SK-N-SH (cell line): ENCODE measurements at regions not wholly inside any gene's neighbourhood (a gene's known extent, or its start where the extent isn't known, plus 50 kb on each side); places are given as distances from the start of the nearest gene placed in this dataset.
"Not testable (repeated sequence)": the region's sequence is repeated elsewhere in the genome, so short reads cannot be mapped to it uniquely, and the experiment has no call there.

Source experiments
- FOSL2 ChIP-seq: IDR thresholded peaks from 2 replicates; pipeline ENCODE4 v1.4.0; 2012; ENCODE audit warnings: low read depth, mild to moderate bottlenecking, moderate library complexity, borderline replicate concordance
- FOXJ3 ChIP-seq: sonication (generic); formaldehyde crosslinking; IDR thresholded peaks from 2 replicates; pipeline ENCODE4 v1.5.1; 2020; ENCODE audit warnings: mild to moderate bottlenecking, missing genetic modification reagents
- GABPA ChIP-seq: IDR thresholded peaks from 2 replicates; pipeline ENCODE4 v1.4.0; 2012; ENCODE audit warnings: low read depth, mild to moderate bottlenecking

GRCh38 chr1:224015782-224016181, 98.1 kb upstream of the FBXO28 start:
- TF ChIP-seq FOXJ3, FOSL2, GABPA: not testable (repeated sequence)
